ENCODE measurements at regions not wholly inside any gene's neighbourhood (a gene's known extent, or its start where the extent isn't known, plus 50 kb on each side); places are given as distances from the start of the nearest gene placed in this dataset.

- TF ChIP-seq, protein P1, sequence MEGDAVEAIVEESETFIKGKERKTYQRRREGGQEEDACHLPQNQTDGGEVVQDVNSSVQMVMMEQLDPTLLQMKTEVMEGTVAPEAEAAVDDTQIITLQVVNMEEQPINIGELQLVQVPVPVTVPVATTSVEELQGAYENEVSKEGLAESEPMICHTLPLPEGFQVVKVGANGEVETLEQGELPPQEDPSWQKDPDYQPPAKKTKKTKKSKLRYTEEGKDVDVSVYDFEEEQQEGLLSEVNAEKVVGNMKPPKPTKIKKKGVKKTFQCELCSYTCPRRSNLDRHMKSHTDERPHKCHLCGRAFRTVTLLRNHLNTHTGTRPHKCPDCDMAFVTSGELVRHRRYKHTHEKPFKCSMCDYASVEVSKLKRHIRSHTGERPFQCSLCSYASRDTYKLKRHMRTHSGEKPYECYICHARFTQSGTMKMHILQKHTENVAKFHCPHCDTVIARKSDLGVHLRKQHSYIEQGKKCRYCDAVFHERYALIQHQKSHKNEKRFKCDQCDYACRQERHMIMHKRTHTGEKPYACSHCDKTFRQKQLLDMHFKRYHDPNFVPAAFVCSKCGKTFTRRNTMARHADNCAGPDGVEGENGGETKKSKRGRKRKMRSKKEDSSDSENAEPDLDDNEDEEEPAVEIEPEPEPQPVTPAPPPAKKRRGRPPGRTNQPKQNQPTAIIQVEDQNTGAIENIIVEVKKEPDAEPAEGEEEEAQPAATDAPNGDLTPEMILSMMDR (IDR thresholded peaks at IDR 0.05 in 4 of 5, conservative IDR thresholded peaks at IDR 0.05 in 1 of 5), result no peak
- TF ChIP-seq POLR2A (IDR thresholded peaks at IDR 0.05), result no peak
Observed at GRCh38 chr16:48098472-48098871, 57.3 kb downstream of the ABCC12 start.

All from gastrocnemius medialis (tissue), 4 donors.